IMR-90 (cell line): ENCODE measurements at regions not wholly inside any gene's neighbourhood (a gene's known extent, or its start where the extent isn't known, plus 50 kb on each side); places are given as distances from the start of the nearest gene placed in this dataset.

Source experiments
- ATAC-seq: fragments of 200-7000 bp; cut with Tn5 transposase; 2 replicates; pipeline ENCODE4 v1.9.1; 2020; ENCODE audit warnings: low read depth, mild to moderate bottlenecking, moderate library complexity
- BruUV-seq: library from RNA; stranded (reverse); fragments of 400-500 nt; replicated peaks from 2 replicates; lab custom pipeline; 2021; lab: Mats Ljungman, UMichigan
- CTCF ChIA-PET: fragments of 300-600 bp; formaldehyde crosslinking; extraction: SDS; loops from one replicate; lab custom pipeline; 2021; ENCODE audit warnings: antibody characterized with exemption; lab: Yijun Ruan, JAX
- POLR2A ChIA-PET: fragments of 300-600 bp; sonication (Branson Sonifier 250); formaldehyde crosslinking; loops from one replicate; lab custom pipeline; 2022; ENCODE audit warnings: antibody characterized with exemption; ENCODE audit not compliant: unreplicated experiment; lab: Charles Lee
- DNase-seq: peaks from one replicate; pipeline ENCODE4 v3.0.0; 2013
- H2AFZ ChIP-seq: replicated peaks from 2 replicates; pipeline ENCODE3; 2013; ENCODE audit warnings: low read length, mild to moderate bottlenecking; ENCODE audit not compliant: poor library complexity
- H2AK5ac ChIP-seq: 2 replicates; pipeline ENCODE4 v1.6.1; 2013; ENCODE audit warnings: low read depth, low read length, inconsistent platforms
- H2AK9ac ChIP-seq: replicated peaks from 2 replicates; pipeline ENCODE3; 2013; ENCODE audit warnings: mild to moderate bottlenecking, low read depth, low read length, moderate library complexity; ENCODE audit not compliant: poor library complexity
- H2BK120ac ChIP-seq: 2 replicates; pipeline ENCODE4 v1.6.1; 2013; ENCODE audit warnings: low read depth, low read length, inconsistent platforms
- H2BK15ac ChIP-seq: 3 replicates; pipeline ENCODE4 v1.6.1; 2013; ENCODE audit warnings: low read depth, low read length, inconsistent platforms
- H2BK20ac ChIP-seq: 2 replicates; pipeline ENCODE4 v1.6.1; 2013; ENCODE audit warnings: low read depth, mild to moderate bottlenecking, inconsistent platforms, low read length, moderate library complexity
- H2BK5ac ChIP-seq: 2 replicates; pipeline ENCODE4 v1.6.1; 2013; ENCODE audit warnings: mild to moderate bottlenecking, low read depth, low read length, inconsistent platforms; ENCODE audit not compliant: poor library complexity, severe bottlenecking
- H3K14ac ChIP-seq: replicated peaks from 2 replicates; pipeline ENCODE4 v1.6.1; 2013; ENCODE audit warnings: low read depth, low read length, inconsistent platforms
- H3K18ac ChIP-seq: 2 replicates; pipeline ENCODE4 v1.6.1; 2013; ENCODE audit warnings: low read depth, low read length, control low read depth
- H3K23ac ChIP-seq: 2 replicates; pipeline ENCODE4 v1.6.1; 2013; ENCODE audit warnings: low read depth, low read length, inconsistent platforms
- H3K27ac ChIP-seq: 2 replicates; pipeline ENCODE4 v1.5.1; 2013; ENCODE audit warnings: mild to moderate bottlenecking, control low read depth, low read length; ENCODE audit not compliant: insufficient read depth
- H3K27me3 ChIP-seq: 2 replicates; pipeline ENCODE4 v1.6.1; 2013; ENCODE audit warnings: low read length; ENCODE audit not compliant: control insufficient read depth, insufficient read depth
- H3K36me3 ChIP-seq: 2 replicates; pipeline ENCODE4 v1.6.1; 2013; ENCODE audit warnings: low read length, mixed read lengths; ENCODE audit not compliant: control insufficient read depth, insufficient read depth
- H3K4ac ChIP-seq: 2 replicates; pipeline ENCODE4 v1.6.1; 2013; ENCODE audit warnings: low read depth, low read length, inconsistent platforms
- H3K4me1 ChIP-seq: 2 replicates; pipeline ENCODE4 v1.6.1; 2013; ENCODE audit warnings: low read length, mixed read lengths; ENCODE audit not compliant: control insufficient read depth, insufficient read depth
- H3K4me2 ChIP-seq: 2 replicates; pipeline ENCODE4 v1.6.1; 2013; ENCODE audit warnings: low read depth, mild to moderate bottlenecking, control low read depth, low read length, moderate library complexity
- H3K4me3 ChIP-seq: 2 replicates; pipeline ENCODE4 v1.5.1; 2013; ENCODE audit warnings: low read depth, mild to moderate bottlenecking, control low read depth, low read length, moderate library complexity; ENCODE audit not compliant: insufficient read depth
- H3K56ac ChIP-seq: 2 replicates; pipeline ENCODE4 v1.6.1; 2013; ENCODE audit warnings: low read length, inconsistent platforms; ENCODE audit not compliant: insufficient read depth; ENCODE audit errors: extremely low read depth
- H3K79me1 ChIP-seq, 2 experiments: 2 replicates each; pipeline ENCODE4 v1.6.1; 2013; ENCODE audit warnings: low read length in 2 of 2, inconsistent platforms in 1 of 2, low read depth in 1 of 2
- H3K9ac ChIP-seq: 2 replicates; pipeline ENCODE4 v1.6.1; 2013; ENCODE audit warnings: low read depth, low read length, control low read depth
- H3K9me1 ChIP-seq: 2 replicates; pipeline ENCODE4 v1.6.1; 2013; ENCODE audit warnings: low read length, inconsistent platforms; ENCODE audit not compliant: insufficient read depth
- H3K9me3 ChIP-seq: 2 replicates; pipeline ENCODE4 v1.6.1; 2013; ENCODE audit warnings: low read length; ENCODE audit not compliant: control insufficient read depth, insufficient read depth
- H4K20me1 ChIP-seq: 2 replicates; pipeline ENCODE4 v1.6.1; 2013; ENCODE audit warnings: low read length, inconsistent platforms; ENCODE audit not compliant: insufficient read depth
- H4K5ac ChIP-seq: 2 replicates; pipeline ENCODE4 v1.6.1; 2013; ENCODE audit warnings: mild to moderate bottlenecking, low read depth, low read length, control low read depth
- H4K8ac ChIP-seq, 2 experiments: 2 replicates each; pipeline ENCODE4 v1.6.1; 2013; ENCODE audit warnings: low read depth in 2 of 2, low read length in 2 of 2, control low read depth in 1 of 2, inconsistent platforms in 1 of 2
- H4K91ac ChIP-seq: 2 replicates; pipeline ENCODE4 v1.6.1; 2013; ENCODE audit warnings: low read depth, low read length, inconsistent platforms; ENCODE audit not compliant: insufficient read depth
- BHLHE40 ChIP-seq: fragments of 150-350 bp; IDR thresholded peaks from 2 replicates; pipeline ENCODE4 v1.6.1; 2016; ENCODE audit warnings: mild to moderate bottlenecking, low read depth, low read length
- dilution Hi-C: fragments of 300-500 bp; cut with HindIII; formaldehyde crosslinking; loops from one replicate; pipeline ENCODE4 v1.14.3; 2018; ENCODE audit warnings: low sequenced_read_pairs; ENCODE audit not compliant: unreplicated experiment
- in situ Hi-C: fragments of 300-500 bp; cut with MboI; formaldehyde crosslinking; loops from 3 replicates; pipeline ENCODE4 v1.14.3; 2019; ENCODE audit warnings: low sequenced_read_pairs, inconsistent platforms, mixed read lengths
- intact Hi-C: fragments of 100-400 bp; cut with micrococcal nuclease; formaldehyde crosslinking; loops from 2 replicates; pipeline ENCODE4 v1.10.0; 2022

- dilution Hi-C loops = no loop called here
- Histone ChIP-seq H4K91ac (no peak overlapping the region), H3K27me3 (no peaks in the 10 kb centered on the region), H3K36me3 (no peaks in the 10 kb centered on the region), H2AFZ (no peak overlapping the region), H3K14ac (no peak overlapping the region), H3K27ac (no peak overlapping the region), H2BK5ac (no peak overlapping the region), H3K79me1 (no peaks in the 10 kb centered on the region), H3K56ac (no peak overlapping the region), H2BK15ac (no peak overlapping the region), H3K23ac (no peak overlapping the region), H2BK120ac (no peak overlapping the region), H4K20me1 (no peaks in the 10 kb centered on the region), H3K18ac (no peak overlapping the region), H3K9ac (no peak overlapping the region), H3K9me3 (no peaks in the 10 kb centered on the region), H3K4me3 (no peak overlapping the region), H3K4me1 (no peaks in the 10 kb centered on the region), H4K8ac (no peak overlapping the region), H2AK9ac (no peak overlapping the region), H2AK5ac (no peak overlapping the region), H3K4me2 (no peak overlapping the region), H3K4ac (no peak overlapping the region), H2BK20ac (no peak overlapping the region), H4K5ac (no peak overlapping the region), H3K9me1 (no peaks in the 10 kb centered on the region)
- ChIA-PET CTCF (no interaction called here), POLR2A (no interaction called here)
- intact Hi-C loops = no loop called here
- no peak for TF ChIP-seq BHLHE40
- ATAC-seq (no peak), DNase-seq (no peak)
- in situ Hi-C loops = no loop called here
- no TSS peak for BruUV-seq
These were observed 563.0 kb upstream of the CHRM3 start for GRCh38 chr1:238823416-238823815.
